ENCODE measurements at regions not wholly inside any gene's neighbourhood (a gene's known extent, or its start where the extent isn't known, plus 50 kb on each side); places are given as distances from the start of the nearest gene placed in this dataset.

GRCh38 chr6:4311976-4312860 lies 176.8 kb upstream of the ECI2 start:
- no peak for TF ChIP-seq CTCF (IDR thresholded peaks at IDR 0.05; ENCODE audit: unreplicated experiment)
- no peaks in the 10 kb centered on the region for H3K4me1 Mint-ChIP-seq (ENCODE audit: unreplicated experiment)
- H3K4me3 Mint-ChIP-seq (ENCODE audit: unreplicated experiment): no peak overlapping the region

GRCh38 chr6:4309540-4309939 lies 174.2 kb upstream of the ECI2 start:
- Mint-ChIP-seq H3K36me3 (ENCODE audit: low read depth, unreplicated experiment) (no peaks in the 10 kb centered on the region), H3K27me3 (ENCODE audit: unreplicated experiment) (peaks cover 1% of the 10 kb centered on the region), H3K4me3 (ENCODE audit: unreplicated experiment) (no peak overlapping the region), H3K9me3 (ENCODE audit: unreplicated experiment) (no peaks in the 10 kb centered on the region), H3K27ac (ENCODE audit: unreplicated experiment) (no peak overlapping the region), H3K4me1 (ENCODE audit: unreplicated experiment) (no peaks in the 10 kb centered on the region)
- TF ChIP-seq CTCF (IDR thresholded peaks at IDR 0.05; ENCODE audit: unreplicated experiment): no peak
- no peak for DNase-seq (ENCODE audit: low spot score)

More at GRCh38 chr6:4311976-4312860, 176.8 kb upstream of the ECI2 start:
- Mint-ChIP-seq H3K36me3 (ENCODE audit: low read depth, unreplicated experiment) (no peaks in the 10 kb centered on the region), H3K27me3 (ENCODE audit: unreplicated experiment) (peaks cover 1% of the 10 kb centered on the region), H3K27ac (ENCODE audit: unreplicated experiment) (no peak overlapping the region), H3K9me3 (ENCODE audit: unreplicated experiment) (no peaks in the 10 kb centered on the region)
- DNase-seq (ENCODE audit: low spot score): no peak

DNA sequence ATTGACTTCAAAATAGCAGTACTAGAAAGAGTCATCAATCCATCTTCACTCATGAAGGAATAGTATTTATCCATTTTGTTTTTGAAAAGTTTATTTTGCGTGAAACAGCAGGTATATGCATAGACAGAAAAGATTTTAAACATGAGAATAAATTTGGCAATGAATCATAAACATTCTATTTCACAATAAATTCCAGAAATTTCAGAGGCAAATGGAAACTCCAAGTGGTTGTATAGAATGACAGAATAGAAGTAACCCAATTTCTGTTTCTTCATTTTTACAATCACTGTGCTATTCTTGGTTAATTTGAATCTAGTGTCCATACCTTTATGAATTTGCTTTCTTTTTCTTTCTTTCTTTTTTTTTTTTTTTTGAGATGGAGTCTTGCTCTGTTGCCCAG lies 173.0 kb upstream of the ECI2 start:
- Mint-ChIP-seq H3K36me3 (ENCODE audit: low read depth, unreplicated experiment) (no peaks in the 10 kb centered on the region), H3K27ac (ENCODE audit: unreplicated experiment) (no peak overlapping the region), H3K4me1 (ENCODE audit: unreplicated experiment) (no peaks in the 10 kb centered on the region), H3K9me3 (ENCODE audit: unreplicated experiment) (no peaks in the 10 kb centered on the region), H3K4me3 (ENCODE audit: unreplicated experiment) (no peak overlapping the region), H3K27me3 (ENCODE audit: unreplicated experiment) (peaks cover 1% of the 10 kb centered on the region)
- no peak for TF ChIP-seq CTCF (IDR thresholded peaks at IDR 0.05; ENCODE audit: unreplicated experiment)
- DNase-seq (ENCODE audit: low spot score): no peak

GRCh38 chr6:4304927-4305455 lies 169.6 kb upstream of the ECI2 start:
- TF ChIP-seq CTCF (IDR thresholded peaks at IDR 0.05; ENCODE audit: unreplicated experiment): no peak
- Mint-ChIP-seq H3K36me3 (ENCODE audit: low read depth, unreplicated experiment) (no peaks in the 10 kb centered on the region), H3K9me3 (ENCODE audit: unreplicated experiment) (no peaks in the 10 kb centered on the region), H3K27ac (ENCODE audit: unreplicated experiment) (no peak overlapping the region), H3K27me3 (ENCODE audit: unreplicated experiment) (no peaks in the 10 kb centered on the region), H3K4me3 (ENCODE audit: unreplicated experiment) (no peak overlapping the region), H3K4me1 (ENCODE audit: unreplicated experiment) (no peaks in the 10 kb centered on the region)
- DNase-seq (ENCODE audit: low spot score): no peak

- Mint-ChIP-seq H3K4me3 (ENCODE audit: unreplicated experiment) (no peak overlapping the region), H3K27ac (ENCODE audit: unreplicated experiment) (no peak overlapping the region), H3K27me3 (ENCODE audit: unreplicated experiment) (no peaks in the 10 kb centered on the region), H3K36me3 (ENCODE audit: low read depth, unreplicated experiment) (no peaks in the 10 kb centered on the region), H3K4me1 (ENCODE audit: unreplicated experiment) (no peaks in the 10 kb centered on the region), H3K9me3 (ENCODE audit: unreplicated experiment) (no peaks in the 10 kb centered on the region)
- DNase-seq (ENCODE audit: low spot score): no peak
- TF ChIP-seq CTCF (IDR thresholded peaks at IDR 0.05; ENCODE audit: unreplicated experiment): no peak
Measured at GRCh38 chr6:4303638-4304037, 168.3 kb upstream of the ECI2 start.

Data from endothelial cell (in vitro differentiated cells).